ENCODE measurements at regions not wholly inside any gene's neighbourhood (a gene's known extent, or its start where the extent isn't known, plus 50 kb on each side); places are given as distances from the start of the nearest gene placed in this dataset.

GRCh38 chr18:47574966-47575365 is 323.5 kb upstream of the SKOR2 start:
- Histone ChIP-seq H3K27me3 (ENCODE audit: insufficient read depth, low read length) (no peaks in the 10 kb centered on the region), H3K36me3 (ENCODE audit: insufficient read depth, low read length) (no peaks in the 10 kb centered on the region), H3K9ac (ENCODE audit: low read length) (no peak overlapping the region), H4K20me1 (ENCODE audit: insufficient read depth, low read length) (no peaks in the 10 kb centered on the region), H3K4me3 (ENCODE audit: low read depth, low read length, poor library complexity, severe bottlenecking) (no peak overlapping the region), H3K79me2 (ENCODE audit: insufficient read depth, low read length) (no peaks in the 10 kb centered on the region), H2AFZ (ENCODE audit: low read length) (no peak overlapping the region), H3K4me2 (ENCODE audit: low read length) (no peak overlapping the region), H3K27ac (ENCODE audit: low read depth, low read length, poor library complexity, severe bottlenecking) (no peak overlapping the region), H3F3A (ENCODE audit: insufficient read depth, low read length) (no peaks in the 10 kb centered on the region), H3K9me2 (ENCODE audit: low read depth, low read length) (no peaks in the 10 kb centered on the region), H3K4me1 (ENCODE audit: insufficient read depth, low read length, severe bottlenecking) (no peaks in the 10 kb centered on the region), H3K9me3 (ENCODE audit: low read length) (no peaks in the 10 kb centered on the region)
- no peak for TF ChIP-seq CTCF (IDR thresholded peaks at IDR 0.05; ENCODE audit: low read length)
- TF ChIP-seq EZH2 (IDR thresholded peaks at IDR 0.05; ENCODE audit: borderline replicate concordance, low read length): no peak

- no peaks in the 10 kb centered on the region for H3K4me1 ChIP-seq (ENCODE audit: insufficient read depth, low read length, severe bottlenecking)
- H3K4me2 ChIP-seq (ENCODE audit: low read length): no peak overlapping the region
- H3K36me3 ChIP-seq (ENCODE audit: insufficient read depth, low read length): no peaks in the 10 kb centered on the region
- no peak overlapping the region for H3K9ac ChIP-seq (ENCODE audit: low read length)
- TF ChIP-seq CTCF (IDR thresholded peaks at IDR 0.05; ENCODE audit: low read length) (no peak), EZH2 (IDR thresholded peaks at IDR 0.05; ENCODE audit: borderline replicate concordance, low read length) (no peak)
- H3K4me3 ChIP-seq (ENCODE audit: low read depth, low read length, poor library complexity, severe bottlenecking): no peak overlapping the region
- no peaks in the 10 kb centered on the region for H3K9me2 ChIP-seq (ENCODE audit: low read depth, low read length)
- H3K27ac ChIP-seq (ENCODE audit: low read depth, low read length, poor library complexity, severe bottlenecking): no peak overlapping the region
- no peaks in the 10 kb centered on the region for H4K20me1 ChIP-seq (ENCODE audit: insufficient read depth, low read length)
- no peak overlapping the region for H2AFZ ChIP-seq (ENCODE audit: low read length)
- H3K79me2 ChIP-seq (ENCODE audit: insufficient read depth, low read length): no peaks in the 10 kb centered on the region
- no peaks in the 10 kb centered on the region for H3F3A ChIP-seq (ENCODE audit: insufficient read depth, low read length)
- no peaks in the 10 kb centered on the region for H3K9me3 ChIP-seq (ENCODE audit: low read length)
- no peaks in the 10 kb centered on the region for H3K27me3 ChIP-seq (ENCODE audit: insufficient read depth, low read length)
Measured at GRCh38 chr18:47571957-47572356, 320.5 kb upstream of the SKOR2 start.

DNA sequence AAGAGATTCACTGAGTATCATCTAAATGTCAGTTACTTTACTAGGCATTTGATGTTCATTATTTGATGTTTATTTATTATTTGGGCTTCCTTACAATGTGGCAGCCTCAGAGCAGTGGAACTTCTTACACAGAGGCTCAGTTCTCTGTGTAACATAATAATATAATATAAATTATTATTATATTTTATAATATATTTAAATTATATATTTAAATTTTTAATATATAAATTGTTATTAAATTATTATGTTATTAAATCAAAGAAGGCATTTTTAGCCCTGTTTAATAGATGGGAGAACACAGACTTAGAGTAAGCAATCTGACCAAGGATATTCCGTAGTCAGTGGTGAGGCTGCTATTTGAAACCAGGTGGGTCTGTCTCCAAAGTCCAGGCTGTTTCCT is 315.3 kb upstream of the SKOR2 start:
- H3K4me2 ChIP-seq (ENCODE audit: low read length): no peak overlapping the region
- no peak overlapping the region for H2AFZ ChIP-seq (ENCODE audit: low read length)
- no peaks in the 10 kb centered on the region for H3K36me3 ChIP-seq (ENCODE audit: insufficient read depth, low read length)
- H4K20me1 ChIP-seq (ENCODE audit: insufficient read depth, low read length): no peaks in the 10 kb centered on the region
- no peak overlapping the region for H3K9ac ChIP-seq (ENCODE audit: low read length)
- TF ChIP-seq EZH2 (IDR thresholded peaks at IDR 0.05; ENCODE audit: borderline replicate concordance, low read length): no peak
- H3K27me3 ChIP-seq (ENCODE audit: insufficient read depth, low read length): no peaks in the 10 kb centered on the region
- H3K9me3 ChIP-seq (ENCODE audit: low read length): no peaks in the 10 kb centered on the region
- H3K4me1 ChIP-seq (ENCODE audit: insufficient read depth, low read length, severe bottlenecking): no peaks in the 10 kb centered on the region
- H3F3A ChIP-seq (ENCODE audit: insufficient read depth, low read length): no peaks in the 10 kb centered on the region
- no peak overlapping the region for H3K27ac ChIP-seq (ENCODE audit: low read depth, low read length, poor library complexity, severe bottlenecking)
- no peaks in the 10 kb centered on the region for H3K79me2 ChIP-seq (ENCODE audit: insufficient read depth, low read length)
- no peak overlapping the region for H3K4me3 ChIP-seq (ENCODE audit: low read depth, low read length, poor library complexity, severe bottlenecking)
- H3K9me2 ChIP-seq (ENCODE audit: low read depth, low read length): no peaks in the 10 kb centered on the region

All from OCI-LY1 (cell line).